Fibroblast of skin of left quadriceps (primary cell): ENCODE measurements at regions not wholly inside any gene's neighbourhood (a gene's known extent, or its start where the extent isn't known, plus 50 kb on each side); places are given as distances from the start of the nearest gene placed in this dataset.
"Not testable (repeated sequence)": the region's sequence is repeated elsewhere in the genome, so short reads cannot be mapped to it uniquely, and the experiment has no call there.

Source experiments
- DNase-seq, 2 experiments: peaks; one replicate each; pipeline ENCODE4 v3.0.0-alpha.2; 2013; ENCODE audit warnings: low read depth in 2 of 2

GRCh38 chr12:54799966-54800365, 54.4 kb upstream of the MUCL1 start:
- DNase-seq = not testable (repeated sequence)

DNA sequence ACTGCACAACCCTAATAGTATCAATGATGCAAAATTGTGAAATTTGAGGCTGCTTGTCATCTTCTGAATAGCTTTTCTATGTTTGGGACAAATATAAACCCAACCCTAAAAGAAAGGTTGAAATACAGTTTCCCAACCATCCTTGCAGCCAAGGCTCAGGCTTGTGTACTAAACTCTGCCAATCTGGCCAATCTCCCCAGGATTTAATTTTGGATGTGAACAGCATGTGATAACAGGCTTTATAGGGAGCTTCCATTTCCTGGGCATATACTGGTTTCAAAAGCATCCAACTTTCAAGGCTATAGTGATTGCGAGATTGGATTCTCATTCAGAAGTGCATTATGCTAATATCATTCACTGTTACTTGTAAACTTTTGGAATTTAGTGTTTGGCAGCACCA, 55.7 kb upstream of the MUCL1 start:
- no peak for DNase-seq

- no peak for DNase-seq
Measured at GRCh38 chr12:54796991-54797390, 57.3 kb upstream of the MUCL1 start.

- no peak for DNase-seq
Measured at GRCh38 chr12:54795644-54796043, 58.7 kb upstream of the MUCL1 start.

DNA sequence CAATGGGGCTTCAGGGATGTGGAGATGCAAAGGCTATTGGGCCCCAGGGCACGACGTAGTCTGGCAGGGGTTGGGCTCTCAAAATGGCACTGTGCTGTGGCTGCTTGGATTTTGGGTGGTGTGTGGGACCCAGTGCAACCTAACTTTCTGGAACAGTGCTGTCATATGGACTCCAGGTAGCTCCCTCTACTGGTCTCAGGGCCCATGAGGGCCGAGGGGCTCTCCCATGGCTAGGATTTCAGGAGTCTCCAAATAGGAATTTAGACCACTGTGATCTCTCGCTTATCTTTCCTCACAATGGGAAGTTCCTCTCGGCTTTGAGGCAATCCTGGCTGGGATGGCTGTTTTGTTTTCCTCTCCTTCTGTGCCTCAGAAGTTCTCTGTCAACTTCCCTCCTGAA, 68.2 kb upstream of the MUCL1 start:
- no peak for DNase-seq

DNA sequence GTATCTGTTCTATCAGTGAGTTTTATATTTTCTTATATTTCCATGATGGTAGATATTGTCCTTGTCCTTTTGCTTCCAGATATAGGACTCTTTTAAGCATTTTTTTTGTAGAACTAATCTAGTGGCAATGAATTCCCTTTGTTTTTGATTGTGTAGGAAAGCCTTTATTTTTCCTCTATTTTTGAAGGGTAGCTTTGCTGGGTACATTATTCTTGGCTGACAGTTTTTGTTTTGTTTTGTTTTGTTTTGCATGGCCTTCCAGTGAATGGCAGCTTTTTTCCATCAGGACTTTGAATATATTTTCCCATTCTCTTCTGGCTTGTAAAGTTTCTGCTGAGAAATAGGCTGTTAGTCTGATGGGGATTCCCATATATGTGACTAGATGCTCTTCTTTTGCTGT, 70.2 kb upstream of the MUCL1 start:
- DNase-seq = no peak

DNA sequence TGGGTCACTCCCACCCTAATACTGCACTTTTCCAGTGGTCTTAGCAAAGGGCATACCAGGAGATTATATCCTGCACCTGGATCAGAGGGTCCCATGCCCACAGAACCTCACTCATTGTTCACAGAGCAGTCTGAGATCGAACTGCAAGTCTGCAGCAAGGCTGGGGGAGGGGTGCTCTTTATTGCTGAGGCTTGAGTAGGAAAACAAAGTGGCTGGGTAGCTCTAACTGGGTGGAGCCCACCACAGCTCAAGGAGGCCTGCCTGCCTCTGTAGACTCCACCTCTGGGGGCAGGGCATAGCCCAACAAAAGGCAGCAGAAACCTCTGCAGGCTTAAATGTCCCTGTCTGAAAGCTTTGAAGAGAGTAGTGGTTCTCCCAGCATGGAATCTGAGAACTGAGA, 77.3 kb upstream of the MUCL1 start:
- not testable (repeated sequence) for DNase-seq

DNA sequence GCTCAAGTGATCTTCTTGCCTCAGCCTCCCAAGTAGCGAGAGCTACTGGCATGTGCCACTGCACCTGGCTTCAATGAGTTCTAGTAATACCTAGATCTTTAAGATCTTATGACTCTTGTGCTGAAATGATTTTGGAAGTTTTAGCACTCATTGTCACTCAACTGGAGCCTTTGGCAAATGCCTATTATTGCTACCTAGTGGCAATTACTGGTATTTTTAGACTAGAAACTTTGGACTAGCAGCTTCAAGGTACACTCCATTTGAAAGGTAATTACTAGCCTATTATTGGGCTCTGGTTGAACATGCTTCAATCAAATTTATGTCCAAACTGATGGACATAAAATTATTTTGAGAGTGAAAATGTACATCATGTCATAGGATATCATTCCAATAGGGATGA, 80.7 kb upstream of the MUCL1 start:
- no peak for DNase-seq

DNA sequence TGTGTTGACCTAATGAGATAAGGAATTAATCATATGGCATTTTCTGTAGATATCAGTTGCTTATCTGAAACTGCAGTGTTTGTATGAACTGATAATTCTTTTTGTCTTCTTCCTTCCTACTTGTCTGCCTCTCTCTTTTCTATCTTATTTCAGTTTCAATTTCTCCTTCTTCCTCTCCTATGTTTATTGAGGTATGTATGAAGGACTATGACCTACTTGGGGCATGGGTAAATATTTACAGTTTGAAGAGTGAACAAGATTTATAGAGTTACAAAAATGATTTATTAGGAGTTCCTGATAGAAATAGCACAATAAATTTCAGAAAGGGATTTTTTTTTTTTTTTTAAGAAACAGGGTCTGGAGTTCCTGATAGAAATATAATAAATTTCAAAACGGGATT, 88.7 kb upstream of the MUCL1 start:
- no peak for DNase-seq

- no peak for DNase-seq
Measured at GRCh38 chr12:54762390-54762789, 91.9 kb upstream of the MUCL1 start.

GRCh38 chr12:54759751-54760150, 94.6 kb upstream of the MUCL1 start:
- DNase-seq = no peak

- no peak for DNase-seq
Measured at GRCh38 chr12:54751493-54751892, 102.8 kb upstream of the MUCL1 start.

DNA sequence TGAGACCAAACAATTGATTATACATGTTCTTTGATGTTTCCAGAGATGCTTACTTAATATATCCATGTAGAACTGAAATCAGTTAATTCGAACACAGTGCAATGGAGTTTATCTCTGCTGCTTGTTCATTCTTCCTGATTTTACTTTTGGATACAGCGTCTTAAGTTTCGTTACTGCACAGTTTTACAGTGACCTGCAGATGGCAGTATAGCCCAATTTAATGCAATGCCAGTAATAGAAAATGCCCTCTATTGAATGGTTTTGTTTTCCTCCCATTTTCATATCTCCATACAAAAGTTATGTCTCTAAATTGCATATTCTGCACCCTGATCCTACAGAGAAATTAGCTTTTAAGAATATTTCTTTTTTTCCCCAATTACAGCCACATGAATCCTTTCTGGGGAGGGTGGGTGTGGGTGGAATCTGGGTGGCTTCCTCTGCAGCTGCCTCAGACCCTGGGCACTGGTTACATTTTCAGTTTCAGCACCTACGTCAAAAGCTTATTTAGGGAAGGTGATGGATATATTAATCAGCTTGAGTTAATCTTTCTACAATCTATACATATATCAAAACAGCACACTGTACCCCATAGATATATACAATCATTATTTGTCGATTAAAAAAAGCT, 101.1 kb upstream of the DCD start:
- peak; percentile 6 to 10 for DNase-seq

- no peak for DNase-seq
Measured at GRCh38 chr12:54744590-54744989, 96.4 kb upstream of the DCD start.

DNA sequence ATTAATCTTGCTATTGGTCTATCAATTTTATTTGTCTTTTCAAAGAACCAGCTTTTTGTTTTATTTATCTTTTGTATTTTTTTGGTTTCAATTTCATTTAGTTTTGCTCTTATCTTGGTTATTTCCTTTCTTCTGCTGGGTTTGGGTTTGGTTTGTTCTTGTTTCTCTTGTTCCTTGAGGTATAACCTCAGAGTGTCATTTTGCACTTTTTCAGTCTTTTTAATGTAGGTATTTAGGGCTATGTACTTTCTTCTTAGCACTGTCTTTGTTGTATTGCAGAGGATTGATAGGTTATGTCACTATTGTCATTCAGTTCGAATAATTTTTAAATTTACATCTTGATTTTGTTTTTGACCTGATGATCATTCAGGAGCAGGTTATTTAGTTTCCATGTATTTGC, 92.7 kb upstream of the DCD start:
- DNase-seq = no peak

- DNase-seq = no peak
Measured at GRCh38 chr12:54736549-54736948, 88.4 kb upstream of the DCD start.

DNA sequence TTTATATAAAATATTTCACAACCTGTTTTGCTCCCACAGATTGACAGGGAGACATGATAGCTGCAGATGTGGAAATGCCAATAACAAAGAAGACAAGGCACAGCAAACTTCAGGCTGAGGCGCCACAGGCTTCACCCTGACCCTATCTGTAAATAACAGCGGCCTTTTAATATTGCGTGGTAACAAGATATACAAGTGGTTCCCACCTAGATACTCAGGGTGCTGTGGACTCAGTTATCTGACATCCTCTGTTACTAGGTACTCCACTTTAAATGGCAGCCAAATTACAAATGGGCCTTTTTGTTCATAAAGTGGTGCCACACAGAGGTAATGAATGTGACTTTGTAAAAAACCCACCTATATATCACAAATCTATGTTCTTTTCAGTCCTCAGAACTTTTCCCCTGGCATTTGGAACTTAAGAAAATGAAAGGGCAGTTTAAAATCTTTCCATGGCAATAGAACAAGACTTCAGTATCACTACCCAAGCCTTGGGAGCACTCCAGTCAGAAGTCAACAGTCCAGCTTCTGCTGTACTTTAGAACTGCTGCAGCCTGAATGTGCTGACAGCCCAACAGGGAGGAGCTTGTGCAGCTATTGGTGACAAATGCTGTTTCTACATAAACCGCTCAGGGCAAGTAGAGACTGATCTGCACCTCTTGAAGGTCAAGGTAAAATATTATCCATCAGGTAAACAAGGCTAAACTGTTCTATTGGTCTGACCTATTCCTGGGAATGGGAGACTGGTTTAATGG, 86.2 kb upstream of the DCD start:
- DNase-seq = no peak

DNA sequence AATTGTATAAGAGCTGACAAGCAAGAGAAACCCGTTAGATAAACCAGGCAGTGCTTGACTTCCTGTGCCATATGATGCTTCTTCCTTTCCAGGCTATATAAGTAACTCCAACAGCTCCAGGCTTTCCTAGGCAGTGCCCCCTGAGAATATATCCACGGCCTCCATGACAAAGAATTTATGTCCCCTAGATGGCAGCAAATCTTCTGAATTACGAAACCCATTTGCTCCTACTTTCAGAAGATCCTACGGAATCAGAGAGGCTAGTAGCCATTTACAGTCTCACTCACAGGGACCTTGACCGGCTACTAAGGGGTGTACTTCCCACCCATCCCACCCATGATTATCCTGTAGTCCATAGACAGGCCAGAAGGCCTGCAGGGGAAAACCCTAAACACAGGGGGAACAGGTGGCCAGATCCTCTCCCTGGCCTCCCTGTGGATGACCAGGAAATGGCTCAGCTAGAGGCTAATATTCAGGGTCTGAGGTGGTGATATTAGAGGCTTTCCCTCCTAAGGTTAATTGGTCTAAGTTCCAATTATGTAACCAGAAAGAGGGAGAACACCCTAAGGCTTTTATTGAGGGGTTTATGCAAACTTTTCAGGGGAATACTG, 77.2 kb upstream of the DCD start:
- no peak for DNase-seq

DNA sequence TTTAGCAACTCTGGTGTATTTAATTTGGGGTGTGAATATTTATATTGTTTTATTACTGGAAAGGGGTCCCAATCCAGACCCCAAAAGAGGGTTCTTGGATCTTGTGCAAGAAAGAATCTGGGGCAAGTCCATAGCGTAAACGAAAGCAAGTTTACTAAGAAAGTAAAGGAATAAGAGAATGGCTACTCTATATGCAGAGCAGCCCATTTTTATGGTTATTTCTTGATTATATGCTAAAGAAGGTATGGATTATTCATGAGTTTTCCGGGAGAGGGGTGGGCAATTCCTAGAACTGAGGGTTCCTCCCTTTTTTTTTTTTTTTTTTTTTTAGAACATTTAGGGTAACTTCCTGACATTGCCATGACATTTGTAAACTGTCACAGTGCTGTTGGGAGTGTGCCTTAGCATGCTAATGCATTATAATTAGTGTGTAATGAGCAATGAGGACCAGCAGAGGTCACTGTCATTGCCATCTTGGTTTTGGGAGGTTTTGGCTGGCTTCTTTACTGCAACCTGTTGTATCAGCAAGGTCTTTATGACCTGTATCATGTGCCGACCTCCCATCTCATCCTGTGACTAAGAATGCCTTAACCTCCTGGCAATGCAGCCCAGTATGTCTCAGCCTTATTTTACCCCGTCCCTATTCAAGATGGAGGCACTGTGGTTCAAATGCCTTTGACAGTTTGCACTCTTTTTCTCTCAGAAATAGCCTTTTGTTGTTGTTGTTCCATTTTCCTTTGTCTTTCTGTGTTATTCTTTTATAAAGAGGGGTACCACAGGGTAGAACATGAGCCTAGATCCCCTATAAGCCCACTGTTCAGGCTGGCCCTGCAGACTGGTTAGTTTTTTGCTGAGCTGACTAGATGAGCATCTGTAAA, 75.5 kb upstream of the DCD start:
- peak in 1 of 2 experiments; percentile 2 for DNase-seq

DNA sequence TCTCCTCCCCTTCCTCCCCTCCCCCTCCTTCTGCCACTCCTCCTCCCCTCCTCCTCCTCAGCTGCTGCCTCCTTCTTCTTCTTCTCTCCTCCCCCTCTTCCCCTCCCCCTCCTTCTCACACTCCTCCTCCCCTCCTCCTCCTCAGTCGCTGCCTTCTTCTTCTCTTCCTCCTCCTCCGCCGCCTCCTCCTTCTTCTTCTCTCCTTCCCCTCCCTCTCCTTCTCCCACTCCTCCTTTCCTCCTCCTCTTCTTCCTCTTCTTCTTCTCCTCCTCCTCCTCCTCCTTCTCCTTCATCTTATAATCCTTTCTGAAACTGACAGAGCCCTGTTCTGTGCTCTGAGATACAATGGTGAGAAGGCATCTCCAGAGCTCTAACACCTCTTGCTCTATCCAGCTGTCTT, 73.1 kb upstream of the DCD start:
- no peak for DNase-seq

GRCh38 chr12:54719691-54720090, 71.5 kb upstream of the DCD start:
- DNase-seq = no peak

DNA sequence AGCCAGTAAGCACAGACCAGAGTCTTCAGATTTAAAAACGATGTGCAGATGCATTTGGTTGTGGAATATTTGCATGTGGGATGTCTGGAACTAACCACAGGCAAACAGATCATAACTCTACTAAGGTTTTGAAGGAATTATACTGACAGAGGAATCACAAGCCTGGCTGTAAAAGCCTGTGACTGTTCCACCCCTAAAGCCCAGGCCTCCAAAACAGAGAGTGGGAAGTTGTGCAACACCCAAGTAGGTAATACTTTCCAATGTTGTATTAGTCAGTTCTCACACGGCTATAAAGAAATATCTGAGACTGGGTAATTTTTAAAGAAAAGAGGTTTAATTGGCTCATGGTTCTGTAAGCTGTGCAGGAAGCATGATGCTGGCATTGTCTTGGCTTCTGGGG, 68.1 kb upstream of the DCD start:
- no peak for DNase-seq
